Thymus (tissue), 11 donors: ENCODE measurements at regions not wholly inside any gene's neighbourhood (a gene's known extent, or its start where the extent isn't known, plus 50 kb on each side); places are given as distances from the start of the nearest gene placed in this dataset.

ENCODE experiments used
- DNase-seq, 9 donors: peaks; one replicate each; pipeline ENCODE4 v3.0.0-alpha.2; 2013; ENCODE audit warnings: low spot score in 9 of 9, low read depth in 6 of 9, missing footprints in 1 of 9
- H3K27ac ChIP-seq, 2 donors: one replicate each; pipeline ENCODE4 v1.5.1; 2013; ENCODE audit warnings: control low read depth in 1 of 2, low read depth in 1 of 2, low read length in 1 of 2, mild to moderate bottlenecking in 1 of 2, moderate library complexity in 1 of 2
- H3K27me3 ChIP-seq, 2 donors: one replicate each; pipeline ENCODE4 v1.5.1; 2013; ENCODE audit warnings: low read length in 1 of 2; ENCODE audit not compliant: control insufficient read depth in 2 of 2, insufficient read depth in 1 of 2
- H3K36me3 ChIP-seq, 2 donors: one replicate each; pipeline ENCODE4 v1.5.1; 2013; ENCODE audit warnings: low read length in 1 of 2, mild to moderate bottlenecking in 1 of 2, moderate library complexity in 1 of 2; ENCODE audit not compliant: control insufficient read depth in 2 of 2, insufficient read depth in 2 of 2
- H3K4me1 ChIP-seq, 2 donors: one replicate each; pipeline ENCODE4 v1.5.1; 2013; ENCODE audit warnings: low read length in 2 of 2; ENCODE audit not compliant: control insufficient read depth in 2 of 2, insufficient read depth in 2 of 2
- H3K4me3 ChIP-seq, 2 donors: one replicate each; pipeline ENCODE4 v1.5.1; 2013; ENCODE audit warnings: low read length in 2 of 2, control low read depth in 1 of 2, mild to moderate bottlenecking in 1 of 2
- H3K9me3 ChIP-seq, 2 donors: one replicate each; pipeline ENCODE4 v1.5.1; 2013; ENCODE audit warnings: low read length in 1 of 2, mild to moderate bottlenecking in 1 of 2; ENCODE audit not compliant: control insufficient read depth in 2 of 2, insufficient read depth in 1 of 2
- WGBS: extraction: QIAGEN DNeasy Blood & Tissue Kit; methylation state at CpG from one replicate; pipeline ENCODE4 v1.1.7; 2013; 5-methylcytosine and 5-hydroxymethylcytosine counted together
- donor health status: healthy.

- no peaks in the 10 kb centered on the region for H3K9me3 ChIP-seq
- 95% methylated on average over 1 of the region's 1 CpG for WGBS
- DNase-seq: no peak
- no peaks in the 10 kb centered on the region for H3K4me1 ChIP-seq
- no peaks in the 10 kb centered on the region for H3K36me3 ChIP-seq
- H3K27me3 ChIP-seq: no peaks in the 10 kb centered on the region
- H3K4me3 ChIP-seq: no peak overlapping the region
- H3K27ac ChIP-seq: no peak overlapping the region
Observed at GRCh38 chr13:103218253-103218652, 152.0 kb upstream of the SLC10A2 start.

GRCh38 chr13:103213152-103213551 lies 146.9 kb upstream of the SLC10A2 start:
- Histone ChIP-seq H3K9me3 (no peaks in the 10 kb centered on the region), H3K36me3 (no peaks in the 10 kb centered on the region), H3K4me1 (no peaks in the 10 kb centered on the region), H3K27me3 (no peaks in the 10 kb centered on the region), H3K27ac (no peak overlapping the region), H3K4me3 (no peak overlapping the region)
- WGBS: 82% methylated on average over 7 of the region's 7 CpGs
- no peak for DNase-seq

- Histone ChIP-seq H3K9me3 (no peaks in the 10 kb centered on the region), H3K27me3 (no peaks in the 10 kb centered on the region), H3K27ac (no peak overlapping the region), H3K4me1 (no peaks in the 10 kb centered on the region), H3K36me3 (no peaks in the 10 kb centered on the region), H3K4me3 (no peak overlapping the region)
- 82% methylated on average over 4 of the region's 4 CpGs for WGBS
- no peak for DNase-seq
Observed at GRCh38 chr13:103210348-103210747, 144.1 kb upstream of the SLC10A2 start.

GRCh38 chr13:103203735-103204330 lies 137.6 kb upstream of the SLC10A2 start:
- no peak overlapping the region for H3K4me3 ChIP-seq
- peaks cover 0 to 4% of the 10 kb centered on the region in 2 donors for H3K9me3 ChIP-seq
- no peaks in the 10 kb centered on the region for H3K4me1 ChIP-seq
- no peak for DNase-seq
- no peaks in the 10 kb centered on the region for H3K27me3 ChIP-seq
- no peak overlapping the region for H3K27ac ChIP-seq
- no peaks in the 10 kb centered on the region for H3K36me3 ChIP-seq

DNA sequence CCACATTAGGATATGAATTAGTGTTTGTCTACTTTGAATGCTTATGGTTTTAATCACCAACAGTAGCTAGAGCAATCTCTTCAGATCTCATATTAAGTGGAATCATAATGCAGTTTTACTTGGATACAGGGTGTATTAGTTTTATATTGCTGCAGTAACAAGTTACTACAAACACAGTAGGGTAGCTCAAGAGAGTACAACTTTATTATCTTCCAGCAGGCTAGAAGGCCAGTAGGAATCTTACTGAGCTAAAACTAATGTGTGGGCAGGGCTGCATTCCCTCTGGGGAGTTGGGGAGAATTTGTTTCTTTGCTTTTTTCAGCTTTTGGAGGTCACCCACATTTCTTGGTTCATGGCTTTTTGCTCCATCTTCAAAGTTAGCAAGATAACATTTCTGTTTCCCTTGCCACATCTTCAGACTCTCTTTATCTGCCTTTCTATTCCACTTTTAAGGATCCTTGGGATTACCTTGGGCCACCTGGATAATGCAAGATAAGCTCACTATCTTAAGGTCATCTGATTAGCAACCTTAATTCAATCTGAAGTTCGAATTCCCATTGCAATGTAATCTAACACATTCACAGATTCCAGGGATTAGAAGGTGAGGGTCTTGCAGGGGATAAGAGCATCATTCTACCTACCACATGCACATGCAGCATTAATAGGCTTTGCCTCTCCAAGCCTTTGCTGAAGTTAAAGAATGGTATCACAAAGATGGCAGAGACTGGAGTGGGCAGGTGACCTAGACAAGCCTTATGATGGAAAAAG lies 134.1 kb upstream of the SLC10A2 start:
- Histone ChIP-seq H3K27ac (no peak overlapping the region), H3K4me3 (no peak overlapping the region), H3K27me3 (no peaks in the 10 kb centered on the region), H3K4me1 (no peaks in the 10 kb centered on the region), H3K9me3 (peaks cover 0 to 4% of the 10 kb centered on the region in 2 donors), H3K36me3 (no peaks in the 10 kb centered on the region)
- 36% methylated on average over 1 of the region's 1 CpG for WGBS
- DNase-seq: no peak

DNA sequence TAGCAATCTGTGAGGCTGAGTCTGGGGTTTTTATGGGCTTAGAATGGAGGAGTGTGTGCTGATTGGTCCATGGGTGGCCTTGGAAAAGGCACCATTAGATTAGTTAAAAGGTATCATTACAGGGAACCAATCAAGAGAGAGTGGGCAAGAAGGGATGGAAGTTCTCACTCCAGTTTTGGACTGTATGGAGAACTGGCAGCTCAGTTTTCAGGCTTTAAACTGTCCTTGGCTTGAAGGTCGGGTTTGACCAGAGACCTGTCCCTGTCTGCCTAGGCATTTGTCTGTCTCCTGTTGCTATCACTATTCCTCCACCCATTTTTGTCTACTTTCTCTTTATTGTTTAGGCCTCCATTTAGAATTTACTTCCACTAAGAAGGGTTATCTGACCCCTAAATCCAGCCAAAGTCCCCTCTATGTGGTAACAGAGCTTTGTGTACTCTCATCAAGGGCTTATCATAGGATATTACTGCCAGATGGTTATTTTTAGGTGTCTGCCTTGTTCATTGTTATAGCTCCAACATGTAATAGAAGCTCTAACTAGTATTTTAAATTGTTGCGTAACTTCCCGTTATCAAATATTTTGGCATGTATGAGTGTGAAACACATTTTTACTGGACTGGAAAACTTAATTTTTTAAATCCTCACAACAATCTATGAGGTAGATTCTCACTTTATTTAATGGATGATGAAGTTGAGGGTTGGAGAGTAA lies 133.3 kb upstream of the SLC10A2 start:
- WGBS: 91% methylated on average over 3 of the region's 3 CpGs
- Histone ChIP-seq H3K27me3 (no peaks in the 10 kb centered on the region), H3K4me3 (no peak overlapping the region), H3K36me3 (no peaks in the 10 kb centered on the region), H3K4me1 (no peaks in the 10 kb centered on the region), H3K27ac (no peak overlapping the region), H3K9me3 (peaks cover 0 to 4% of the 10 kb centered on the region in 2 donors)
- no peak for DNase-seq

GRCh38 chr13:103196356-103196755 lies 130.1 kb upstream of the SLC10A2 start:
- Histone ChIP-seq H3K27ac (no peak overlapping the region), H3K9me3 (peaks cover 0 to 4% of the 10 kb centered on the region in 2 donors), H3K4me1 (no peaks in the 10 kb centered on the region), H3K36me3 (no peaks in the 10 kb centered on the region), H3K4me3 (no peak overlapping the region), H3K27me3 (no peaks in the 10 kb centered on the region)
- WGBS: 88% methylated on average over 3 of the region's 3 CpGs
- no peak for DNase-seq

DNA sequence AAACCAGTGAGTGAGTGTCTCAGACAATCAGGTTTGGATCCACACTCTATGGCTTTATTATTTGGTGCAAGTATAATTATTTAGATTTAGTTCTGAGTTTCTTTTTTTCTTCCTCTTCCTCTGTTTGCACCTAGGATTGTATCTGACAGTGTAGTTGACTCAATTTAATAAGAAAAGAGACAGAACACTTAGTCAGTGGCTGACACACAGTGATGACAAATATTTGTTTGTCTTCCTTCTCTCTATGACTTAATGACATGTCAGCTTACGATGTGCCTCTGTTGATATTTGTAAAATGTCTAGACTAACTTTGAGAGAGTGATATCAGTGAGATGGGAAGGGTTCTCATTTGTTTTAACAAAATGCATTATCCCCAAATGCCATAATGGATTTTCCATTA lies 129.5 kb upstream of the SLC10A2 start:
- Histone ChIP-seq H3K4me1 (no peaks in the 10 kb centered on the region), H3K9me3 (peaks cover 0 to 4% of the 10 kb centered on the region in 2 donors), H3K36me3 (no peaks in the 10 kb centered on the region), H3K4me3 (no peak overlapping the region), H3K27me3 (no peaks in the 10 kb centered on the region), H3K27ac (no peak overlapping the region)
- DNase-seq: no peak
- 92% methylated on average over 1 of the region's 1 CpG for WGBS

GRCh38 chr13:103194871-103195270 lies 128.7 kb upstream of the SLC10A2 start:
- Histone ChIP-seq H3K27ac (no peak overlapping the region), H3K27me3 (no peaks in the 10 kb centered on the region), H3K36me3 (no peaks in the 10 kb centered on the region), H3K4me1 (no peaks in the 10 kb centered on the region), H3K4me3 (no peak overlapping the region), H3K9me3 (peaks cover 0 to 4% of the 10 kb centered on the region in 2 donors)
- WGBS: 96% methylated on average over 2 of the region's 2 CpGs
- no peak for DNase-seq
